WTC11 (cell line): ENCODE measurements at regions not wholly inside any gene's neighbourhood (a gene's known extent, or its start where the extent isn't known, plus 50 kb on each side); places are given as distances from the start of the nearest gene placed in this dataset.

Experiments used
- ATAC-seq: fragments of 200-7000 bp; cut with Tn5 transposase; 2 replicates; pipeline ENCODE4 v1.10.0; 2021; ENCODE audit warnings: mild to moderate bottlenecking, moderate library complexity
- CTCF ChIA-PET: fragments of 300-600 bp; sonication (Branson Sonifier 250); formaldehyde crosslinking; loops from one replicate; lab custom pipeline; 2021; ENCODE audit warnings: antibody characterized with exemption; lab: Charles Lee
- POLR2A ChIA-PET: fragments of 350-600 bp; sonication (Branson Sonifier 250); formaldehyde crosslinking; loops from one replicate; lab custom pipeline; 2021; ENCODE audit warnings: antibody characterized with exemption; lab: Charles Lee
- DNase-seq: peaks from one replicate; pipeline ENCODE4 v3.0.0; 2021; ENCODE audit warnings: low spot score
- H3K27ac Mint-ChIP-seq: 2 replicates; pipeline ENCODE4 v1.8.0; 2021; ENCODE audit warnings: mixed read lengths
- H3K27me3 Mint-ChIP-seq: 2 replicates; pipeline ENCODE4 v1.8.0; 2021; ENCODE audit warnings: low read depth, mild to moderate bottlenecking, moderate library complexity, mixed read lengths
- H3K36me3 Mint-ChIP-seq: 2 replicates; pipeline ENCODE4 v1.8.0; 2021; ENCODE audit warnings: mixed read lengths
- H3K4me1 Mint-ChIP-seq: 2 replicates; pipeline ENCODE4 v1.8.0; 2022; ENCODE audit warnings: mixed read lengths
- H3K4me3 Mint-ChIP-seq: 2 replicates; pipeline ENCODE4 v1.8.0; 2021; ENCODE audit warnings: mild to moderate bottlenecking, moderate library complexity, mixed read lengths
- H3K9me3 Mint-ChIP-seq: 2 replicates; pipeline ENCODE4 v1.8.0; 2021; ENCODE audit warnings: mixed read lengths
- ATF2 ChIP-seq: sonication (generic); formaldehyde crosslinking; IDR thresholded peaks from 2 replicates; pipeline ENCODE4 v1.8.1; 2022; ENCODE audit warnings: low read depth, missing genetic modification reagents, borderline replicate concordance
- CBFB ChIP-seq: sonication (generic); formaldehyde crosslinking; IDR thresholded peaks from 2 replicates; pipeline ENCODE4 v1.8.1; 2022; ENCODE audit warnings: mild to moderate bottlenecking, low read depth, missing genetic modification reagents
- CREM ChIP-seq: sonication (generic); formaldehyde crosslinking; IDR thresholded peaks from 2 replicates; pipeline ENCODE4 v1.8.1; 2022; ENCODE audit warnings: mild to moderate bottlenecking, missing genetic modification reagents, moderate library complexity
- FOXP1 ChIP-seq: sonication (generic); formaldehyde crosslinking; IDR thresholded peaks from 2 replicates; pipeline ENCODE4 v1.8.0; 2022; ENCODE audit warnings: missing genetic modification reagents, mild to moderate bottlenecking, moderate library complexity, borderline replicate concordance
- HMGA2 ChIP-seq: fragments of 250-450 bp; sonication (Bioruptor Pico); IDR thresholded peaks from 2 replicates; pipeline ENCODE4 v1.4.0; 2021; ENCODE audit warnings: mild to moderate bottlenecking, moderate library complexity
- IRF2 ChIP-seq: sonication (generic); formaldehyde crosslinking; IDR thresholded peaks from 2 replicates; pipeline ENCODE4 v1.8.0; 2022; ENCODE audit warnings: low read depth, missing genetic modification reagents, borderline replicate concordance
- NFATC4 ChIP-seq: fragments of 250-450 bp; sonication (Bioruptor Pico); IDR thresholded peaks from 2 replicates; pipeline ENCODE4 v1.9.0; 2021; ENCODE audit warnings: mild to moderate bottlenecking
- NR2C2 ChIP-seq: sonication (generic); formaldehyde crosslinking; IDR thresholded peaks from 2 replicates; pipeline ENCODE4 v1.8.0; 2022; ENCODE audit warnings: mild to moderate bottlenecking, missing genetic modification reagents
- TCF7 ChIP-seq: sonication (generic); formaldehyde crosslinking; IDR thresholded peaks from 2 replicates; pipeline ENCODE4 v1.8.0; 2022; ENCODE audit warnings: mild to moderate bottlenecking, low read depth, missing genetic modification reagents, moderate library complexity
- TEAD4 ChIP-seq: sonication (generic); formaldehyde crosslinking; IDR thresholded peaks from 2 replicates; pipeline ENCODE4 v1.8.0; 2022; ENCODE audit warnings: mild to moderate bottlenecking, missing genetic modification reagents
- TP53 ChIP-seq: sonication (generic); formaldehyde crosslinking; IDR thresholded peaks from 2 replicates; pipeline ENCODE4 v1.8.1; 2023; ENCODE audit warnings: mild to moderate bottlenecking, missing genetic modification reagents
- ZNF232 ChIP-seq: sonication (generic); formaldehyde crosslinking; IDR thresholded peaks from 2 replicates; pipeline ENCODE4 v1.8.0; 2022; ENCODE audit warnings: mild to moderate bottlenecking, missing genetic modification reagents
- ZNF263 ChIP-seq: sonication (generic); formaldehyde crosslinking; IDR thresholded peaks from 2 replicates; pipeline ENCODE4 v1.8.1; 2022; ENCODE audit warnings: low read depth, mild to moderate bottlenecking, moderate library complexity, missing genetic modification reagents
- TF ChIP-seq, protein P1 (sequence below): sonication (generic); formaldehyde crosslinking; IDR thresholded peaks from 2 replicates; pipeline ENCODE4 v1.8.1; 2022; ENCODE audit warnings: mild to moderate bottlenecking, missing genetic modification reagents, moderate library complexity, borderline replicate concordance
- TF ChIP-seq, protein P2 (sequence below): sonication (generic); formaldehyde crosslinking; IDR thresholded peaks from 2 replicates; pipeline ENCODE4 v1.8.0; 2023; ENCODE audit warnings: missing genetic modification reagents, mild to moderate bottlenecking, borderline replicate concordance
- TF ChIP-seq, protein P3 (sequence below): fragments of 250-450 bp; sonication (Bioruptor Pico); IDR thresholded peaks from 2 replicates; pipeline ENCODE4 v1.9.0; 2021; ENCODE audit warnings: mild to moderate bottlenecking, borderline replicate concordance
- TF ChIP-seq, protein P4 (sequence below): fragments of 200-600 bp; IDR thresholded peaks from 2 replicates; pipeline ENCODE4 v1.8.0; 2022; ENCODE audit warnings: antibody characterized with exemption

DNA sequence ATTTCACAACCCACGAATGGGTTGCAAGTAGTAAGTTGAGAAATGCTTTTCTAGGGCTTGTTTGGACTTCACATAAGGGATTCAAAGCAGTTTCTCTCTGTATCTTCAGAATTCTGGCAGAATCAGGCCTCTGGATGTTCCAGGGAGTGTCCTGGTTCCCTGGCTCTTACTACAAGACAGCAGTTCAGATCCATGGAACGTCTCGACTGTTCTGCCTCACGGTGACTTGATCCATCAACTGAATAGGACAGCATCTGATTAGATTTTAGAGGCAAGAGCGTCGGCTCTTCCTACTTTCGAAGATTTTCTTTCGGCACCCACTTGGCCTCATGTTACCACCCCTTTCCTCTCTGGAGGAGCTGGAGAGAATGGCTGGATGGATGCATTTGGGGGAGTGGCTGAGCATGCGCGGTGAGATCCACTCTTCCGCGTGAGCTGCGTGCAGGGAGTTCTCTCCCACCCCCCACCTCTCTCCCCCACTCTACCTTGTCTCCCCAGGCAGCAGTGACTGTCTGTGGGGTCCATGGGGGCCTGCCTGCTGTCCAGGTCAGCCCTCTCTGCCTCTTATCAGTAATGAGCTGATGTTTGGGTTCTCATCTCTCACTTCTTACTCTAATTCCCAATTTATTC lies 132.5 kb downstream of the VAPA start:
- H3K27me3 Mint-ChIP-seq, result no peaks in the 10 kb centered on the region
- DNase-seq (no peak), ATAC-seq (no peak)
- POLR2A ChIA-PET, result no interaction called here
- no peak for TF ChIP-seq HMGA2 (CRISPR knock-in tag)
- TF ChIP-seq NR2C2, result no peak
- TF ChIP-seq IRF2 (CRISPR knock-in tag), result no peak
- TF ChIP-seq CREM (CRISPR knock-in tag), result no peak
- no peak for TF ChIP-seq CBFB (CRISPR knock-in tag)
- TF ChIP-seq, protein P1, sequence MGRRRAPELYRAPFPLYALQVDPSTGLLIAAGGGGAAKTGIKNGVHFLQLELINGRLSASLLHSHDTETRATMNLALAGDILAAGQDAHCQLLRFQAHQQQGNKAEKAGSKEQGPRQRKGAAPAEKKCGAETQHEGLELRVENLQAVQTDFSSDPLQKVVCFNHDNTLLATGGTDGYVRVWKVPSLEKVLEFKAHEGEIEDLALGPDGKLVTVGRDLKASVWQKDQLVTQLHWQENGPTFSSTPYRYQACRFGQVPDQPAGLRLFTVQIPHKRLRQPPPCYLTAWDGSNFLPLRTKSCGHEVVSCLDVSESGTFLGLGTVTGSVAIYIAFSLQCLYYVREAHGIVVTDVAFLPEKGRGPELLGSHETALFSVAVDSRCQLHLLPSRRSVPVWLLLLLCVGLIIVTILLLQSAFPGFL (CRISPR knock-in tag), result no peak
- TF ChIP-seq FOXP1 (CRISPR knock-in tag), result no peak
- no peak for TF ChIP-seq NFATC4
- no peak for TF ChIP-seq TP53 (CRISPR knock-in tag)
- TF ChIP-seq, protein P2, sequence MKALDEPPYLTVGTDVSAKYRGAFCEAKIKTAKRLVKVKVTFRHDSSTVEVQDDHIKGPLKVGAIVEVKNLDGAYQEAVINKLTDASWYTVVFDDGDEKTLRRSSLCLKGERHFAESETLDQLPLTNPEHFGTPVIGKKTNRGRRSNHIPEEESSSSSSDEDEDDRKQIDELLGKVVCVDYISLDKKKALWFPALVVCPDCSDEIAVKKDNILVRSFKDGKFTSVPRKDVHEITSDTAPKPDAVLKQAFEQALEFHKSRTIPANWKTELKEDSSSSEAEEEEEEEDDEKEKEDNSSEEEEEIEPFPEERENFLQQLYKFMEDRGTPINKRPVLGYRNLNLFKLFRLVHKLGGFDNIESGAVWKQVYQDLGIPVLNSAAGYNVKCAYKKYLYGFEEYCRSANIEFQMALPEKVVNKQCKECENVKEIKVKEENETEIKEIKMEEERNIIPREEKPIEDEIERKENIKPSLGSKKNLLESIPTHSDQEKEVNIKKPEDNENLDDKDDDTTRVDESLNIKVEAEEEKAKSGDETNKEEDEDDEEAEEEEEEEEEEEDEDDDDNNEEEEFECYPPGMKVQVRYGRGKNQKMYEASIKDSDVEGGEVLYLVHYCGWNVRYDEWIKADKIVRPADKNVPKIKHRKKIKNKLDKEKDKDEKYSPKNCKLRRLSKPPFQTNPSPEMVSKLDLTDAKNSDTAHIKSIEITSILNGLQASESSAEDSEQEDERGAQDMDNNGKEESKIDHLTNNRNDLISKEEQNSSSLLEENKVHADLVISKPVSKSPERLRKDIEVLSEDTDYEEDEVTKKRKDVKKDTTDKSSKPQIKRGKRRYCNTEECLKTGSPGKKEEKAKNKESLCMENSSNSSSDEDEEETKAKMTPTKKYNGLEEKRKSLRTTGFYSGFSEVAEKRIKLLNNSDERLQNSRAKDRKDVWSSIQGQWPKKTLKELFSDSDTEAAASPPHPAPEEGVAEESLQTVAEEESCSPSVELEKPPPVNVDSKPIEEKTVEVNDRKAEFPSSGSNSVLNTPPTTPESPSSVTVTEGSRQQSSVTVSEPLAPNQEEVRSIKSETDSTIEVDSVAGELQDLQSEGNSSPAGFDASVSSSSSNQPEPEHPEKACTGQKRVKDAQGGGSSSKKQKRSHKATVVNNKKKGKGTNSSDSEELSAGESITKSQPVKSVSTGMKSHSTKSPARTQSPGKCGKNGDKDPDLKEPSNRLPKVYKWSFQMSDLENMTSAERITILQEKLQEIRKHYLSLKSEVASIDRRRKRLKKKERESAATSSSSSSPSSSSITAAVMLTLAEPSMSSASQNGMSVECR (CRISPR knock-in tag), result no peak
- TF ChIP-seq, protein P3, sequence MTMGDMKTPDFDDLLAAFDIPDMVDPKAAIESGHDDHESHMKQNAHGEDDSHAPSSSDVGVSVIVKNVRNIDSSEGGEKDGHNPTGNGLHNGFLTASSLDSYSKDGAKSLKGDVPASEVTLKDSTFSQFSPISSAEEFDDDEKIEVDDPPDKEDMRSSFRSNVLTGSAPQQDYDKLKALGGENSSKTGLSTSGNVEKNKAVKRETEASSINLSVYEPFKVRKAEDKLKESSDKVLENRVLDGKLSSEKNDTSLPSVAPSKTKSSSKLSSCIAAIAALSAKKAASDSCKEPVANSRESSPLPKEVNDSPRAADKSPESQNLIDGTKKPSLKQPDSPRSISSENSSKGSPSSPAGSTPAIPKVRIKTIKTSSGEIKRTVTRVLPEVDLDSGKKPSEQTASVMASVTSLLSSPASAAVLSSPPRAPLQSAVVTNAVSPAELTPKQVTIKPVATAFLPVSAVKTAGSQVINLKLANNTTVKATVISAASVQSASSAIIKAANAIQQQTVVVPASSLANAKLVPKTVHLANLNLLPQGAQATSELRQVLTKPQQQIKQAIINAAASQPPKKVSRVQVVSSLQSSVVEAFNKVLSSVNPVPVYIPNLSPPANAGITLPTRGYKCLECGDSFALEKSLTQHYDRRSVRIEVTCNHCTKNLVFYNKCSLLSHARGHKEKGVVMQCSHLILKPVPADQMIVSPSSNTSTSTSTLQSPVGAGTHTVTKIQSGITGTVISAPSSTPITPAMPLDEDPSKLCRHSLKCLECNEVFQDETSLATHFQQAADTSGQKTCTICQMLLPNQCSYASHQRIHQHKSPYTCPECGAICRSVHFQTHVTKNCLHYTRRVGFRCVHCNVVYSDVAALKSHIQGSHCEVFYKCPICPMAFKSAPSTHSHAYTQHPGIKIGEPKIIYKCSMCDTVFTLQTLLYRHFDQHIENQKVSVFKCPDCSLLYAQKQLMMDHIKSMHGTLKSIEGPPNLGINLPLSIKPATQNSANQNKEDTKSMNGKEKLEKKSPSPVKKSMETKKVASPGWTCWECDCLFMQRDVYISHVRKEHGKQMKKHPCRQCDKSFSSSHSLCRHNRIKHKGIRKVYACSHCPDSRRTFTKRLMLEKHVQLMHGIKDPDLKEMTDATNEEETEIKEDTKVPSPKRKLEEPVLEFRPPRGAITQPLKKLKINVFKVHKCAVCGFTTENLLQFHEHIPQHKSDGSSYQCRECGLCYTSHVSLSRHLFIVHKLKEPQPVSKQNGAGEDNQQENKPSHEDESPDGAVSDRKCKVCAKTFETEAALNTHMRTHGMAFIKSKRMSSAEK (CRISPR knock-in tag), result no peak
- no peak for TF ChIP-seq ZNF232 (CRISPR knock-in tag)
- no peak for TF ChIP-seq ATF2
- no peak for TF ChIP-seq ZNF263 (CRISPR knock-in tag)
- TF ChIP-seq TCF7 (CRISPR knock-in tag), result no peak
- no peak for TF ChIP-seq TEAD4 (CRISPR knock-in tag)
- TF ChIP-seq, protein P4, sequence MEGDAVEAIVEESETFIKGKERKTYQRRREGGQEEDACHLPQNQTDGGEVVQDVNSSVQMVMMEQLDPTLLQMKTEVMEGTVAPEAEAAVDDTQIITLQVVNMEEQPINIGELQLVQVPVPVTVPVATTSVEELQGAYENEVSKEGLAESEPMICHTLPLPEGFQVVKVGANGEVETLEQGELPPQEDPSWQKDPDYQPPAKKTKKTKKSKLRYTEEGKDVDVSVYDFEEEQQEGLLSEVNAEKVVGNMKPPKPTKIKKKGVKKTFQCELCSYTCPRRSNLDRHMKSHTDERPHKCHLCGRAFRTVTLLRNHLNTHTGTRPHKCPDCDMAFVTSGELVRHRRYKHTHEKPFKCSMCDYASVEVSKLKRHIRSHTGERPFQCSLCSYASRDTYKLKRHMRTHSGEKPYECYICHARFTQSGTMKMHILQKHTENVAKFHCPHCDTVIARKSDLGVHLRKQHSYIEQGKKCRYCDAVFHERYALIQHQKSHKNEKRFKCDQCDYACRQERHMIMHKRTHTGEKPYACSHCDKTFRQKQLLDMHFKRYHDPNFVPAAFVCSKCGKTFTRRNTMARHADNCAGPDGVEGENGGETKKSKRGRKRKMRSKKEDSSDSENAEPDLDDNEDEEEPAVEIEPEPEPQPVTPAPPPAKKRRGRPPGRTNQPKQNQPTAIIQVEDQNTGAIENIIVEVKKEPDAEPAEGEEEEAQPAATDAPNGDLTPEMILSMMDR, result no peak
- peaks cover 19% of the 10 kb centered on the region for H3K9me3 Mint-ChIP-seq
- H3K27ac Mint-ChIP-seq, result no peak overlapping the region
- H3K4me3 Mint-ChIP-seq, result no peak overlapping the region
- CTCF ChIA-PET, result no interaction called here
- peaks cover 7% of the 10 kb centered on the region for H3K4me1 Mint-ChIP-seq
- peaks cover 17% of the 10 kb centered on the region for H3K36me3 Mint-ChIP-seq
